ENCODE measurements at regions not wholly inside any gene's neighbourhood (a gene's known extent, or its start where the extent isn't known, plus 50 kb on each side); places are given as distances from the start of the nearest gene placed in this dataset.
"Not testable (repeated sequence)": the region's sequence is repeated elsewhere in the genome, so short reads cannot be mapped to it uniquely, and the experiment has no call there.

- Histone ChIP-seq H3K4me3 (ENCODE audit: low read length) (no peak overlapping the region), H3K27me3 (ENCODE audit: control insufficient read depth, insufficient read depth, low read length) (no peaks in the 10 kb centered on the region), H3K36me3 (ENCODE audit: control insufficient read depth, insufficient read depth, low read length) (no peaks in the 10 kb centered on the region), H3K27ac (ENCODE audit: low read length) (no peak overlapping the region), H3K9me3 (ENCODE audit: control insufficient read depth, insufficient read depth, low read length) (no peaks in the 10 kb centered on the region), H3K4me1 (ENCODE audit: control insufficient read depth, insufficient read depth, low read length) (no peaks in the 10 kb centered on the region)
- no CpG with 5 or more reads among the region's 2 CpGs for WGBS (ENCODE audit: insufficient coverage, insufficient read length)
- DNase-seq (ENCODE audit: low read depth, low spot score): no peak
Measured at GRCh38 chr2:34159901-34160300, 560.8 kb upstream of the FAM98A start.

DNA sequence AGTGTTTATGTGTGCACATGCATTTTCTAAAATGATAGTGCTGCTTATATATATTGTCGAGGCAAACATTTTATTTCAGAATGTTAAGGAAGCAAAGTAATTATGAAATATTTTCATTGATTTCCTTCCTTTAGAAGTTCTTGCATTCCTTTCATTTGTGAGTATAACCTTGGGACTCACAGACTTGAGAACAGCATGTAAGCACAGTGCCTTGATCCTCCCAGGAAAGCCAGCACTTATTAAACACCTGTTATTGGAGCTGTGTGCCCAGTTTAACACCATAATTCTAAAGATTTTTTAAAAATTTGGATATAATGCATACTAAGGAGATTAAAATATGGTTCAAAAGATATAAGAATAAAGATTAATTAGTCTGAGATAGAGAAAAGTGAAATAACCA is 554.4 kb upstream of the FAM98A start:
- no peak for DNase-seq (ENCODE audit: low read depth, low spot score)
- Histone ChIP-seq H3K36me3 (ENCODE audit: control insufficient read depth, insufficient read depth, low read length) (no peaks in the 10 kb centered on the region), H3K27me3 (ENCODE audit: control insufficient read depth, insufficient read depth, low read length) (no peaks in the 10 kb centered on the region), H3K27ac (ENCODE audit: low read length) (no peak overlapping the region), H3K9me3 (ENCODE audit: control insufficient read depth, insufficient read depth, low read length) (no peaks in the 10 kb centered on the region), H3K4me3 (ENCODE audit: low read length) (no peak overlapping the region), H3K4me1 (ENCODE audit: control insufficient read depth, insufficient read depth, low read length) (no peaks in the 10 kb centered on the region)
- WGBS (ENCODE audit: insufficient coverage, insufficient read length): no CpG with 5 or more reads among the region's 1 CpG

DNA sequence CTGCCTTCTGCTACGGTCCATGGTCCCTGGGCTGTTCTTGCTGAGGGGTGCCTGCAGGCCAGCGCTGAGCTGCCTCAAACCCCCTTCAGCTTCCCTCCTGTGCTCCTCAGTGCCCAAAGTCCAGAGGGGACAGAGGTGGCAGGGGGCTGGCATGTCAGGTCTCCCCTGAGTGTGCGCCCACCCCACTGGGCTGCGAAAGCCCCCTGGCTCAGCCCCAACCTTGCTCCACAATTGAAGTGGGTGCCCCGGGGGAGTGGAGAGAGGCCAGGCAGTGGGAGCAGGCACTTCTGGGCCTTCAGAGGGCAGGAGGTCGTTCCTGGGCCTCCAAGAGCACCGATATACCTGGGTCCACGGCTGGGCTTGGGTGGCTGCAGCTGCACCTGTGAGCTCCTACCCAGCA is 548.7 kb upstream of the FAM98A start:
- WGBS (ENCODE audit: insufficient coverage, insufficient read length): no CpG with 5 or more reads among the region's 8 CpGs
- Histone ChIP-seq H3K27me3 (ENCODE audit: control insufficient read depth, insufficient read depth, low read length) (no peaks in the 10 kb centered on the region), H3K9me3 (ENCODE audit: control insufficient read depth, insufficient read depth, low read length) (peaks cover 2% of the 10 kb centered on the region), H3K36me3 (ENCODE audit: control insufficient read depth, insufficient read depth, low read length) (no peaks in the 10 kb centered on the region), H3K27ac (ENCODE audit: low read length) (no peak overlapping the region), H3K4me3 (ENCODE audit: low read length) (no peak overlapping the region), H3K4me1 (ENCODE audit: control insufficient read depth, insufficient read depth, low read length) (no peaks in the 10 kb centered on the region)
- no peak for DNase-seq (ENCODE audit: low read depth, low spot score)

DNA sequence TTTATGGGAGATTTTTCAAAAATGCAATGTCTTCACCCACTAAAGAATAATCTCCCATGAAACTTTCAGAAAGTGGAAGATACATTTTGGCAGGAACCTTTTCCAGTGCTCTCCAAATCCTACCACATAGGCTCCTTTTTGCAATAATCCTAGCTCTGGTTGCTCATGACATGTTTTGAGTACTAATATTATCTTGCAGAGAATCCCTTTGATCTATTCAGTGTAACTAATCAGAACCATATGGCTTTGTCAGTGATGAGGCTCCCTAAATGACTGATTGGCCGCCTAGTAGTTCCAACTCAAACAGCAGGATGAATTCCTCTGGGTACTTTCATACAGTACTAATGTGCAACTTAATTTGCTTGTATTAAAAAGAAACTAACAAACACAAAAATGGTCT is 544.0 kb upstream of the FAM98A start:
- no peak for DNase-seq (ENCODE audit: low read depth, low spot score)
- no CpG with 5 or more reads among the region's 1 CpG for WGBS (ENCODE audit: insufficient coverage, insufficient read length)
- H3K36me3 ChIP-seq (ENCODE audit: control insufficient read depth, insufficient read depth, low read length): no peaks in the 10 kb centered on the region

GRCh38 chr2:34142531-34143008 is 543.5 kb upstream of the FAM98A start:
- WGBS (ENCODE audit: insufficient coverage, insufficient read length): no CpG with 5 or more reads among the region's 18 CpGs
- H3K4me1 ChIP-seq (ENCODE audit: control insufficient read depth, insufficient read depth, low read length); H3K27me3 ChIP-seq (ENCODE audit: control insufficient read depth, insufficient read depth, low read length); H3K9me3 ChIP-seq (ENCODE audit: control insufficient read depth, insufficient read depth, low read length); H3K27ac ChIP-seq (ENCODE audit: low read length); H3K36me3 ChIP-seq (ENCODE audit: control insufficient read depth, insufficient read depth, low read length); DNase-seq (ENCODE audit: low read depth, low spot score); H3K4me3 ChIP-seq (ENCODE audit: low read length): not testable (repeated sequence)

More for the DNA sequence above, 544.0 kb upstream of the FAM98A start:
- Histone ChIP-seq H3K4me3 (ENCODE audit: low read length) (no peak overlapping the region), H3K4me1 (ENCODE audit: control insufficient read depth, insufficient read depth, low read length) (no peaks in the 10 kb centered on the region), H3K27ac (ENCODE audit: low read length) (no peak overlapping the region), H3K9me3 (ENCODE audit: control insufficient read depth, insufficient read depth, low read length) (peaks cover 2% of the 10 kb centered on the region), H3K27me3 (ENCODE audit: control insufficient read depth, insufficient read depth, low read length) (no peaks in the 10 kb centered on the region)

- not testable (repeated sequence) for H3K4me3 ChIP-seq (ENCODE audit: low read length); H3K36me3 ChIP-seq (ENCODE audit: control insufficient read depth, insufficient read depth, low read length); H3K4me1 ChIP-seq (ENCODE audit: control insufficient read depth, insufficient read depth, low read length); H3K27me3 ChIP-seq (ENCODE audit: control insufficient read depth, insufficient read depth, low read length); DNase-seq (ENCODE audit: low read depth, low spot score); H3K9me3 ChIP-seq (ENCODE audit: control insufficient read depth, insufficient read depth, low read length); H3K27ac ChIP-seq (ENCODE audit: low read length)
- WGBS (ENCODE audit: insufficient coverage, insufficient read length): no CpG with 5 or more reads among the region's 24 CpGs
Measured at GRCh38 chr2:34133065-34133464, 534.0 kb upstream of the FAM98A start.

GRCh38 chr2:34126279-34126678 is 527.2 kb upstream of the FAM98A start:
- H3K27me3 ChIP-seq (ENCODE audit: control insufficient read depth, insufficient read depth, low read length): no peaks in the 10 kb centered on the region
- H3K36me3 ChIP-seq (ENCODE audit: control insufficient read depth, insufficient read depth, low read length): no peaks in the 10 kb centered on the region
- WGBS (ENCODE audit: insufficient coverage, insufficient read length): 100% methylated on average over 1 of the region's 4 CpGs
- no peak overlapping the region for H3K4me3 ChIP-seq (ENCODE audit: low read length)
- H3K27ac ChIP-seq (ENCODE audit: low read length): no peak overlapping the region
- no peak for DNase-seq (ENCODE audit: low read depth, low spot score)
- no peaks in the 10 kb centered on the region for H3K9me3 ChIP-seq (ENCODE audit: control insufficient read depth, insufficient read depth, low read length)
- no peaks in the 10 kb centered on the region for H3K4me1 ChIP-seq (ENCODE audit: control insufficient read depth, insufficient read depth, low read length)

GRCh38 chr2:34123996-34124785 is 525.1 kb upstream of the FAM98A start:
- no peaks in the 10 kb centered on the region for H3K4me1 ChIP-seq (ENCODE audit: control insufficient read depth, insufficient read depth, low read length)
- no peak overlapping the region for H3K27ac ChIP-seq (ENCODE audit: low read length)
- DNase-seq (ENCODE audit: low read depth, low spot score): no peak
- no CpG with 5 or more reads among the region's 7 CpGs for WGBS (ENCODE audit: insufficient coverage, insufficient read length)
- H3K4me3 ChIP-seq (ENCODE audit: low read length): no peak overlapping the region
- H3K36me3 ChIP-seq (ENCODE audit: control insufficient read depth, insufficient read depth, low read length): no peaks in the 10 kb centered on the region
- H3K9me3 ChIP-seq (ENCODE audit: control insufficient read depth, insufficient read depth, low read length): no peaks in the 10 kb centered on the region
- H3K27me3 ChIP-seq (ENCODE audit: control insufficient read depth, insufficient read depth, low read length): no peaks in the 10 kb centered on the region

DNA sequence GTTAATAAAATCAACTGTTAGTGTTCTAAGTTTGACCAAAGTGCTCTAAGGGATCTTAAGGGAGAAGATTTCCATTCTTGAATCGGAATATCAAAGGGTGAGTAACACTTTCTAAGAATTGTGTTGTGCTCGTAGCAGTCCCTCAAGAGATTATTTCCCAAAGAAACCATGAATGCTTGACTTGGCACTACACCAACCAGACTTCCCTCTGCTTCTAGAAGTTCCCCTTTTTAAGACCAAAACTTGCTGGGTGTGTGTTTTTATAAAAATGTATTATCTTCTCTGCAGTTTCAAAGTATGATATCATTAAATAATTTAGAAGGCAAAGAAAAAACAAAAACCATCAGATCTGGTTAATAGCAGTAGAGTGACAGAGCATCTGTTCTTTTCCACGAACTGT is 522.0 kb upstream of the FAM98A start:
- no peaks in the 10 kb centered on the region for H3K27me3 ChIP-seq (ENCODE audit: control insufficient read depth, insufficient read depth, low read length)
- H3K27ac ChIP-seq (ENCODE audit: low read length): no peak overlapping the region
- no peaks in the 10 kb centered on the region for H3K9me3 ChIP-seq (ENCODE audit: control insufficient read depth, insufficient read depth, low read length)
- WGBS (ENCODE audit: insufficient coverage, insufficient read length): no CpG with 5 or more reads among the region's 3 CpGs
- DNase-seq (ENCODE audit: low read depth, low spot score): no peak
- H3K36me3 ChIP-seq (ENCODE audit: control insufficient read depth, insufficient read depth, low read length): no peaks in the 10 kb centered on the region
- H3K4me3 ChIP-seq (ENCODE audit: low read length): no peak overlapping the region
- H3K4me1 ChIP-seq (ENCODE audit: control insufficient read depth, insufficient read depth, low read length): no peaks in the 10 kb centered on the region

- no peaks in the 10 kb centered on the region for H3K9me3 ChIP-seq (ENCODE audit: control insufficient read depth, insufficient read depth, low read length)
- H3K36me3 ChIP-seq (ENCODE audit: control insufficient read depth, insufficient read depth, low read length): no peaks in the 10 kb centered on the region
- H3K27ac ChIP-seq (ENCODE audit: low read length): no peak overlapping the region
- no CpG with 5 or more reads among the region's 1 CpG for WGBS (ENCODE audit: insufficient coverage, insufficient read length)
- no peak overlapping the region for H3K4me3 ChIP-seq (ENCODE audit: low read length)
- no peaks in the 10 kb centered on the region for H3K27me3 ChIP-seq (ENCODE audit: control insufficient read depth, insufficient read depth, low read length)
- no peak for DNase-seq (ENCODE audit: low read depth, low spot score)
- H3K4me1 ChIP-seq (ENCODE audit: control insufficient read depth, insufficient read depth, low read length): no peaks in the 10 kb centered on the region
Measured at GRCh38 chr2:34115076-34115475, 516.0 kb upstream of the FAM98A start.

- H3K4me1 ChIP-seq (ENCODE audit: control insufficient read depth, insufficient read depth, low read length): no peaks in the 10 kb centered on the region
- H3K27me3 ChIP-seq (ENCODE audit: control insufficient read depth, insufficient read depth, low read length): no peaks in the 10 kb centered on the region
- no CpG with 5 or more reads among the region's 1 CpG for WGBS (ENCODE audit: insufficient coverage, insufficient read length)
- no peaks in the 10 kb centered on the region for H3K9me3 ChIP-seq (ENCODE audit: control insufficient read depth, insufficient read depth, low read length)
- H3K4me3 ChIP-seq (ENCODE audit: low read length): no peak overlapping the region
- no peaks in the 10 kb centered on the region for H3K36me3 ChIP-seq (ENCODE audit: control insufficient read depth, insufficient read depth, low read length)
- DNase-seq (ENCODE audit: low read depth, low spot score): no peak
- no peak overlapping the region for H3K27ac ChIP-seq (ENCODE audit: low read length)
Measured at GRCh38 chr2:34112161-34112560, 513.1 kb upstream of the FAM98A start.

Data from iPS DF 6.9 (cell line).